Vagina (tissue), 2 donors: ENCODE measurements at regions not wholly inside any gene's neighbourhood (a gene's known extent, or its start where the extent isn't known, plus 50 kb on each side); places are given as distances from the start of the nearest gene placed in this dataset.

Source experiments
- DNase-seq, 2 donors: peaks; one replicate each; pipeline ENCODE4 v3.0.0-alpha.2; 2017; ENCODE audit errors: extremely low spot score in 2 of 2
- H3K27ac ChIP-seq: fragments of 200-600 bp; sonication (generic); one replicate; pipeline ENCODE4 v1.5.1; 2019
- H3K27me3 ChIP-seq: fragments of 200-600 bp; sonication (generic); one replicate; pipeline ENCODE4 v1.5.1; 2019
- H3K36me3 ChIP-seq, 2 donors: fragments of 200-600 bp; sonication (generic); one replicate each; pipeline ENCODE4 v1.5.1; 2017 to 2019
- H3K4me1 ChIP-seq: fragments of 200-600 bp; sonication (generic); one replicate; pipeline ENCODE4 v1.5.1; 2019
- H3K4me3 ChIP-seq, 2 donors: fragments of 200-600 bp; sonication (generic); 1 replicate in 1 of 2; 2 replicates in 1 of 2; pipeline ENCODE4 v1.5.1; 2016 to 2019
- H3K9me3 ChIP-seq: fragments of 200-600 bp; sonication (generic); one replicate; pipeline ENCODE4 v1.5.1; 2019
- CTCF ChIP-seq, 3 experiments: fragments of 450-650 bp in 2 of 3; fragments of 200-600 bp in 1 of 3; sonication (generic) in 1 of 3; IDR thresholded peaks; one replicate each; pipeline ENCODE4 v1.5.1; 2017 to 2019; ENCODE audit warnings: antibody characterized with exemption in 3 of 3, mild to moderate bottlenecking in 2 of 3, moderate library complexity in 2 of 3
- POLR2A ChIP-seq, 2 donors: fragments of 450-650 bp; IDR thresholded peaks; one replicate each; pipeline ENCODE4 v1.6.1; 2017; ENCODE audit warnings: antibody characterized with exemption in 2 of 2, mild to moderate bottlenecking in 2 of 2, moderate library complexity in 2 of 2
- POLR2AphosphoS5 ChIP-seq, 2 donors: sonication (generic); formaldehyde crosslinking; IDR thresholded peaks; one replicate each; pipeline ENCODE4 v1.9.0; 2017; ENCODE audit warnings: antibody characterized with exemption in 2 of 2, mild to moderate bottlenecking in 2 of 2, low read depth in 1 of 2; ENCODE audit not compliant: insufficient read depth in 1 of 2
- intact Hi-C: fragments of 100-400 bp; cut with DNase I; formaldehyde crosslinking; loops from one replicate; pipeline ENCODE4 v1.15.1; 2023

GRCh38 chrX:97846718-97847237 lies 963.1 kb downstream of the RPA4 start:
- H3K9me3 ChIP-seq = no peaks in the 10 kb centered on the region
- no peak overlapping the region for H3K4me3 ChIP-seq
- H3K27me3 ChIP-seq = no peaks in the 10 kb centered on the region
- no peak for DNase-seq
- intact Hi-C loops = no loop called here
- H3K36me3 ChIP-seq = no peaks in the 10 kb centered on the region
- no peak for TF ChIP-seq CTCF (IDR thresholded peaks at IDR 0.05)
- no peak for TF ChIP-seq POLR2A (IDR thresholded peaks at IDR 0.05)
- no peak for TF ChIP-seq POLR2AphosphoS5 (IDR thresholded peaks at IDR 0.05; ENCODE audit: insufficient read depth in 1 of 2, low read depth in 1 of 2)
- no peak overlapping the region for H3K27ac ChIP-seq
- no peaks in the 10 kb centered on the region for H3K4me1 ChIP-seq

GRCh38 chrX:97847885-97848679 lies 964.4 kb downstream of the RPA4 start:
- Histone ChIP-seq H3K27me3 (no peaks in the 10 kb centered on the region), H3K4me3 (no peak overlapping the region), H3K9me3 (no peaks in the 10 kb centered on the region), H3K27ac (no peak overlapping the region), H3K36me3 (no peaks in the 10 kb centered on the region), H3K4me1 (no peaks in the 10 kb centered on the region)
- TF ChIP-seq CTCF (IDR thresholded peaks at IDR 0.05) = no peak
- no peak for TF ChIP-seq POLR2A (IDR thresholded peaks at IDR 0.05)
- no peak for TF ChIP-seq POLR2AphosphoS5 (IDR thresholded peaks at IDR 0.05; ENCODE audit: insufficient read depth in 1 of 2, low read depth in 1 of 2)
- intact Hi-C loops = no loop called here
- DNase-seq = no peak

GRCh38 chrX:97849951-97850350 lies 966.2 kb downstream of the RPA4 start:
- intact Hi-C loops = no loop called here
- TF ChIP-seq POLR2AphosphoS5 (IDR thresholded peaks at IDR 0.05; ENCODE audit: insufficient read depth in 1 of 2, low read depth in 1 of 2) = no peak
- no peak for TF ChIP-seq POLR2A (IDR thresholded peaks at IDR 0.05)
- no peak for TF ChIP-seq CTCF (IDR thresholded peaks at IDR 0.05)

GRCh38 chrX:97850911-97851310 lies 967.2 kb downstream of the RPA4 start:
- DNase-seq = no peak
- no peak overlapping the region for H3K4me3 ChIP-seq
- no peaks in the 10 kb centered on the region for H3K9me3 ChIP-seq
- no peak overlapping the region for H3K27ac ChIP-seq
- no peaks in the 10 kb centered on the region for H3K4me1 ChIP-seq
- H3K27me3 ChIP-seq = no peaks in the 10 kb centered on the region
- no peaks in the 10 kb centered on the region for H3K36me3 ChIP-seq
- intact Hi-C loops = no loop called here
- TF ChIP-seq CTCF (IDR thresholded peaks at IDR 0.05) (no peak), POLR2AphosphoS5 (IDR thresholded peaks at IDR 0.05; ENCODE audit: insufficient read depth in 1 of 2, low read depth in 1 of 2) (no peak)

More at GRCh38 chrX:97849951-97850350, 966.2 kb downstream of the RPA4 start:
- Histone ChIP-seq H3K9me3 (no peaks in the 10 kb centered on the region), H3K36me3 (no peaks in the 10 kb centered on the region), H3K4me3 (no peak overlapping the region), H3K27ac (no peak overlapping the region), H3K4me1 (no peaks in the 10 kb centered on the region), H3K27me3 (no peaks in the 10 kb centered on the region)
- no peak for DNase-seq

GRCh38 chrX:97854086-97854485 lies 970.4 kb downstream of the RPA4 start:
- no peak for DNase-seq
- no peak overlapping the region for H3K27ac ChIP-seq
- H3K4me1 ChIP-seq = no peaks in the 10 kb centered on the region
- no peaks in the 10 kb centered on the region for H3K36me3 ChIP-seq
- no peak overlapping the region for H3K4me3 ChIP-seq
- TF ChIP-seq CTCF (IDR thresholded peaks at IDR 0.05) (no peak), POLR2AphosphoS5 (IDR thresholded peaks at IDR 0.05; ENCODE audit: insufficient read depth in 1 of 2, low read depth in 1 of 2) (no peak), POLR2A (IDR thresholded peaks at IDR 0.05) (no peak)
- no peaks in the 10 kb centered on the region for H3K27me3 ChIP-seq
- intact Hi-C loops = no loop called here
- H3K9me3 ChIP-seq = no peaks in the 10 kb centered on the region
